ENCODE measurements at regions not wholly inside any gene's neighbourhood (a gene's known extent, or its start where the extent isn't known, plus 50 kb on each side); places are given as distances from the start of the nearest gene placed in this dataset.

- TF ChIP-seq POLR2A (IDR thresholded peaks at IDR 0.05) = no peak
- TF ChIP-seq CTCF (IDR thresholded peaks at IDR 0.05) = no peak
- WGBS, 2 donors = 70 to 80% methylated on average over 2 of the region's 2 CpGs
- no peak overlapping the region for H3K4me3 ChIP-seq (ENCODE audit: low read depth, poor library complexity, severe bottlenecking)
- intact Hi-C loops (cut with DNase I; ENCODE audit: low total_unique reads) = no loop called here
- no peak for DNase-seq (ENCODE audit: low spot score in 2 of 2)
Observed at GRCh38 chr3:106930086-106930485, 447.2 kb upstream of the CCDC54 start.

DNA sequence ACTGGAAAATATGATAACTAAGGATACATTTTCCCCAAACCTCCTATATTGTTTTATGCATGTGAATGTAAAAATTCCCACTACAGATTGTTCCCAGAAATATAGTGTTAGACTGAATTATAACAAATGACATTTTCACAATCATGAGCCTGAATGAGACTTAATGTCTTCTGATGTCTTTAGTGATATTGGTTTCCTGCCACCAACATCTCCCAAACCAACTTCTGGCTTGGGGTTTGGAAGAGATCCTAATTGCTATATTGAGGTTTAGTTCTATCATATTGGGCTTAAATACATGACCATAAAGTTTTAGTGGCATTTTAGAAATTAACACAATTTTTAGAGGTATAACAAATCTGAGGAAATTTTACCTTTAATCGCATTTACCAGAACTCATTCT lies 445.3 kb upstream of the CCDC54 start:
- WGBS, 2 donors = 93% methylated on average over 1 of the region's 1 CpG
- TF ChIP-seq CTCF (IDR thresholded peaks at IDR 0.05) (no peak), POLR2A (IDR thresholded peaks at IDR 0.05) (no peak)
- H3K4me3 ChIP-seq (ENCODE audit: low read depth, poor library complexity, severe bottlenecking) = no peak overlapping the region
- intact Hi-C loops (cut with DNase I; ENCODE audit: low total_unique reads) = no loop called here
- DNase-seq (ENCODE audit: low spot score in 2 of 2) = no peak

- TF ChIP-seq CTCF (IDR thresholded peaks at IDR 0.05) (no peak), POLR2A (IDR thresholded peaks at IDR 0.05) (no peak)
- intact Hi-C loops (cut with DNase I; ENCODE audit: low total_unique reads) = no loop called here
- WGBS, 2 donors = 47 to 60% methylated on average over 4 of the region's 4 CpGs
- no peak overlapping the region for H3K4me3 ChIP-seq (ENCODE audit: low read depth, poor library complexity, severe bottlenecking)
- no peak for DNase-seq (ENCODE audit: low spot score in 2 of 2)
Observed at GRCh38 chr3:106936337-106936736, 440.9 kb upstream of the CCDC54 start.

GRCh38 chr3:106942051-106942450 lies 435.2 kb upstream of the CCDC54 start:
- intact Hi-C loops (cut with DNase I; ENCODE audit: low total_unique reads) = loop anchor here (5.0 kb wide), 1 partner anchor 1790 kb away; no protein-coding TSS in a partner anchor
- no peak overlapping the region for H3K4me3 ChIP-seq (ENCODE audit: low read depth, poor library complexity, severe bottlenecking)
- TF ChIP-seq POLR2A (IDR thresholded peaks at IDR 0.05) (no peak), CTCF (IDR thresholded peaks at IDR 0.05) (no peak)
- no peak for DNase-seq (ENCODE audit: low spot score in 2 of 2)
- 36 to 42% methylated on average over 3 of the region's 3 CpGs for WGBS, 2 donors

- H3K4me3 ChIP-seq (ENCODE audit: low read depth, poor library complexity, severe bottlenecking) = no peak overlapping the region
- intact Hi-C loops (cut with DNase I; ENCODE audit: low total_unique reads) = loop anchor here (5.0 kb wide), 1 partner anchor 1791 kb away; no protein-coding TSS in a partner anchor
- TF ChIP-seq CTCF (IDR thresholded peaks at IDR 0.05) = no peak
- TF ChIP-seq POLR2A (IDR thresholded peaks at IDR 0.05) = no peak
- no peak for DNase-seq (ENCODE audit: low spot score in 2 of 2)
Observed at GRCh38 chr3:106943071-106943470, 434.2 kb upstream of the CCDC54 start.

DNA sequence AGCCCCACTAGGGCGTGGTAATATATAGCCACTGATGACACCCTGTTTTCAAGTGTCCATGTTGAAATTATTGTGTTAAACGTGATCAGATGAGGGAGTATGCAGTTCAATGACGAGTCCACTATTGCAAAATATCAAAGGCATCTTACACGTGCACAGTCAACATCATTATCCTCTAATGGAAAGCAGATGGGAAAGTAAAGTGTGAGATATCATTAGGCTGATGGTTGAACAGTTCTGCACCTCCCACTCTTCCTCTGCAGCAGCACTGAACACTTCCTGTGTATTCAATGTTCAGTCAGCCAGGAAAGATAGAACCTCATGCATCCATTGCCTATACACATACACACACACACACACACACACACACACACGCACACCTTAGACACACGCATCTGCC lies 431.8 kb upstream of the CCDC54 start:
- intact Hi-C loops (cut with DNase I; ENCODE audit: low total_unique reads) = no loop called here
- WGBS, 2 donors = 71 to 76% methylated on average over 6 of the region's 6 CpGs
- no peak for DNase-seq (ENCODE audit: low spot score in 2 of 2)
- no peak overlapping the region for H3K4me3 ChIP-seq (ENCODE audit: low read depth, poor library complexity, severe bottlenecking)
- TF ChIP-seq POLR2A (IDR thresholded peaks at IDR 0.05) (no peak), CTCF (IDR thresholded peaks at IDR 0.05) (no peak)
